BJ (cell line): ENCODE measurements at regions not wholly inside any gene's neighbourhood (a gene's known extent, or its start where the extent isn't known, plus 50 kb on each side); places are given as distances from the start of the nearest gene placed in this dataset.

ENCODE experiments used
- CTCF ChIA-PET: fragments of 350-600 bp; formaldehyde crosslinking; extraction: SDS; loops from one replicate; lab custom pipeline; 2021; ENCODE audit warnings: antibody characterized with exemption, inconsistent platforms; lab: Yijun Ruan, JAX
- POLR2A ChIA-PET: fragments of 300-600 bp; sonication (Branson Sonifier 250); formaldehyde crosslinking; extraction: SDS; loops from one replicate; lab custom pipeline; 2021; ENCODE audit warnings: antibody characterized with exemption; lab: Charles Lee
- DNase-seq: peaks from one replicate; pipeline ENCODE4 v3.0.0-alpha.2; 2011; ENCODE audit warnings: low read depth
- H3K27me3 ChIP-seq: 2 replicates; pipeline ENCODE4 v1.6.0; 2011; ENCODE audit warnings: low read length; ENCODE audit not compliant: control insufficient read depth, insufficient read depth
- H3K36me3 ChIP-seq: 2 replicates; pipeline ENCODE4 v1.5.1; 2011; ENCODE audit warnings: low read length; ENCODE audit not compliant: control insufficient read depth, insufficient read depth
- H3K4me3 ChIP-seq: 2 replicates; pipeline ENCODE4 v1.5.1; 2011; ENCODE audit warnings: low read depth, mild to moderate bottlenecking, control low read depth, low read length
- TF ChIP-seq, protein P1 (sequence below): IDR thresholded peaks from 2 replicates; pipeline ENCODE4 v1.5.1; 2011; ENCODE audit warnings: low read depth, mild to moderate bottlenecking, control low read depth, inconsistent platforms, low read length, moderate library complexity; ENCODE audit not compliant: insufficient read depth

DNA sequence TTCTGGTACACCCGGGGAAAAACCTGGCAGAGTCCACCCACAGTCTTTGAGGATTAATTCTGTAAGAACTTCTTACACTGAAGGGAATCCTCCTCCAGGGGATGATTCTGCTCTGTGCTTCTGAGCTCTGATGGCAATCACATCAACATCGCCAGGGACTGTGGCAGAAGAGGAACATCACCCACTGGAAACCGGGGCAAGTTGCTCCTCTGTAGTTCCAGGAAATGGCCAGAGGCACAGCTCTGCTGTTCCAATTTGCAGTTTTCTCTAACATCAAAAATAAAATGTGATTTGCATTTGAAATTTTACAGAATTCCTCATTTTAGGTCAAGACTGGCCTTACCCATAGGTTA, 207.6 kb downstream of the DAD1 start:
- TF ChIP-seq, protein P1, sequence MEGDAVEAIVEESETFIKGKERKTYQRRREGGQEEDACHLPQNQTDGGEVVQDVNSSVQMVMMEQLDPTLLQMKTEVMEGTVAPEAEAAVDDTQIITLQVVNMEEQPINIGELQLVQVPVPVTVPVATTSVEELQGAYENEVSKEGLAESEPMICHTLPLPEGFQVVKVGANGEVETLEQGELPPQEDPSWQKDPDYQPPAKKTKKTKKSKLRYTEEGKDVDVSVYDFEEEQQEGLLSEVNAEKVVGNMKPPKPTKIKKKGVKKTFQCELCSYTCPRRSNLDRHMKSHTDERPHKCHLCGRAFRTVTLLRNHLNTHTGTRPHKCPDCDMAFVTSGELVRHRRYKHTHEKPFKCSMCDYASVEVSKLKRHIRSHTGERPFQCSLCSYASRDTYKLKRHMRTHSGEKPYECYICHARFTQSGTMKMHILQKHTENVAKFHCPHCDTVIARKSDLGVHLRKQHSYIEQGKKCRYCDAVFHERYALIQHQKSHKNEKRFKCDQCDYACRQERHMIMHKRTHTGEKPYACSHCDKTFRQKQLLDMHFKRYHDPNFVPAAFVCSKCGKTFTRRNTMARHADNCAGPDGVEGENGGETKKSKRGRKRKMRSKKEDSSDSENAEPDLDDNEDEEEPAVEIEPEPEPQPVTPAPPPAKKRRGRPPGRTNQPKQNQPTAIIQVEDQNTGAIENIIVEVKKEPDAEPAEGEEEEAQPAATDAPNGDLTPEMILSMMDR, result no peak
- DNase-seq, result no peak
- POLR2A ChIA-PET, result no interaction called here
- peaks cover 5% of the 10 kb centered on the region for H3K27me3 ChIP-seq
- CTCF ChIA-PET, result interaction anchor here (1.0 to 2.7 kb wide), 6 partner anchors 9 to 272 kb away, joined by 4 to 16 read pairs (median 6); no protein-coding TSS in a partner anchor
- no peaks in the 10 kb centered on the region for H3K36me3 ChIP-seq
- no peak overlapping the region for H3K4me3 ChIP-seq

GRCh38 chr14:22380571-22381407, 208.2 kb downstream of the DAD1 start:
- H3K36me3 ChIP-seq, result no peaks in the 10 kb centered on the region
- ChIA-PET CTCF (interaction anchor here (0.8 to 2.7 kb wide), 10 partner anchors 9 to 606 kb away, joined by 3 to 16 read pairs (median 4); no protein-coding TSS in a partner anchor), POLR2A (no interaction called here)
- H3K4me3 ChIP-seq, result no peak overlapping the region
- peaks cover 5% of the 10 kb centered on the region for H3K27me3 ChIP-seq
- DNase-seq, result no peak
- TF ChIP-seq, protein P1, result no peak

DNA sequence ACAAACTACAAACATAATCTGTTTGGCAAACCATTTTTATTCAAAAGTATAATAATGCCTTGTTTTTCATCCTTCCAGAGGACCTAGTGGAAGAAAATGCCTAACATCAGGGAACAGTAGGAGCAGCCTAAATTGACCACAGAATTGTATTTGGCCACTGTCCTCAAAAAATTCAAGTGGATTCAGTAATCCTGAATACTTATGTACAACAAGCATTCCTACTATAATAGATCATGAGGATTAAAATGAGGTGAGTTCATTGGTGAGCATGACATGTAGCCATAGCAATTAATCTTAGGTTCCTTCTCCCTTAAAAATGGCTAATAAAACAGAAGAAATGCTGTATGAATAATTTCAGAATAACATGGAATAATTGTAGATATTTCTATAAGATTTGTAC, 209.3 kb downstream of the DAD1 start:
- Histone ChIP-seq H3K36me3 (no peaks in the 10 kb centered on the region), H3K27me3 (peaks cover 5% of the 10 kb centered on the region), H3K4me3 (no peak overlapping the region)
- DNase-seq, result no peak
- ChIA-PET POLR2A (no interaction called here), CTCF (interaction anchor here (0.8 to 2.7 kb wide), 7 partner anchors 10 to 607 kb away, joined by 3 to 16 read pairs (median 3); no protein-coding TSS in a partner anchor)
- TF ChIP-seq, protein P1, result no peak

DNA sequence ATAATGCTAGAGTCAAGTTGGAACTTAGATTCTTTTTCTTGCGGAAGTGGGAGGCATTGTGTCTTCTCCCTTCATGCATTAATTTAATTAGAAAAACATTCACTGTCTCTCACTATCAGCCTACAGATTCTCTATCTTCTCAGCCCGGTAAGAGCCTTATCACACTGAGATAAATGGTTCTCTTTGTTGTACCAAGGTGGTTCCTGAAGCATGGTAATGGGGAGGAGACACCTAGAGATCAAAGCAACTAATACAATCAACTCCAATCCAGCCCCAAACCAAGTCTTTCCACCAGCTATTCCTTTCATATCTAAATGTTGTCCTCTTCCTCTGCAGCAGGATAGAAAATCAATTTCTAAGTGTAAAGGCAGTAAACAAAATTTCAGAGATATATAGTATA, 210.8 kb downstream of the DAD1 start:
- TF ChIP-seq, protein P1, result no peak
- ChIA-PET CTCF (interaction anchor here (1.0 kb wide), 1 partner anchor 58 kb away, joined by 3 read pairs; no protein-coding TSS in a partner anchor), POLR2A (no interaction called here)

DNA sequence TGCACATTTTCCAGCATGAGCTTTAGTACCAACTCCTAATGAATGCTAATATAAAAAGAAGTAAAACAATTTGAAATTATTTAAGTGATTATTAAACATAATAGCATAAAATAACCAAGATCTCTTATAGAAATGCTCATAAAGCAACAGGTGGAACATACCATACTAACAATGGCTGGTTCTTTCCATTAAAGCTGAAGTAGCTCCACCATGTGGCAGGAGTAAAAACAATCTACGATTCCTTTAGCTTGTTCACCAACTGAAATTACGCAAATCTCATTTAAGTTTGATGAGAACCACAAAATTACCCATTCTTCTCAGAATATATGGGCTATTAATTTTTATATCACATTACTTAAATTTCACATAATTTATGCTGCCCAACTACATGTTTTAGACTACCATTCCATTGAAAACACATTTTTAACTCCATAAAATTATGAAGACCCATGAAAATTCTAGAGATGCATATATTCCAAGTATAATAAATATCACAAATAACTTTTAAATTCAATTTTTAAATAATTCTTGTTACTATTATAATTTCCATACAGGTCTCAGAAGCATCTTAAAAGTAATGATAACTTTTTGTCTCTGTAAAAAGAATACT, 213.6 kb downstream of the DAD1 start:
- ChIA-PET CTCF (interaction anchor here (0.8 to 3.0 kb wide), 10 partner anchors 9 to 154 kb away, joined by 3 to 26 read pairs (median 5); no protein-coding TSS in a partner anchor), POLR2A (no interaction called here)
- no peak overlapping the region for H3K4me3 ChIP-seq
- no peaks in the 10 kb centered on the region for H3K36me3 ChIP-seq
- no peak for DNase-seq
- H3K27me3 ChIP-seq, result peaks cover 3% of the 10 kb centered on the region
- TF ChIP-seq, protein P1, result peak; percentile 59

More for the DNA sequence above, 210.8 kb downstream of the DAD1 start:
- Histone ChIP-seq H3K4me3 (no peak overlapping the region), H3K27me3 (peaks cover 3% of the 10 kb centered on the region), H3K36me3 (no peaks in the 10 kb centered on the region)
- no peak for DNase-seq
